GM18519 (cell line): ENCODE measurements at regions not wholly inside any gene's neighbourhood (a gene's known extent, or its start where the extent isn't known, plus 50 kb on each side); places are given as distances from the start of the nearest gene placed in this dataset.

Experiments used
- ATAC-seq: cut with Tn5 transposase; IDR thresholded peaks from one replicate; pipeline ENCODE4 v1.9.1; 2021; ENCODE audit warnings: mild to moderate bottlenecking, moderate library complexity; ENCODE audit not compliant: unreplicated experiment, low FRiP score

DNA sequence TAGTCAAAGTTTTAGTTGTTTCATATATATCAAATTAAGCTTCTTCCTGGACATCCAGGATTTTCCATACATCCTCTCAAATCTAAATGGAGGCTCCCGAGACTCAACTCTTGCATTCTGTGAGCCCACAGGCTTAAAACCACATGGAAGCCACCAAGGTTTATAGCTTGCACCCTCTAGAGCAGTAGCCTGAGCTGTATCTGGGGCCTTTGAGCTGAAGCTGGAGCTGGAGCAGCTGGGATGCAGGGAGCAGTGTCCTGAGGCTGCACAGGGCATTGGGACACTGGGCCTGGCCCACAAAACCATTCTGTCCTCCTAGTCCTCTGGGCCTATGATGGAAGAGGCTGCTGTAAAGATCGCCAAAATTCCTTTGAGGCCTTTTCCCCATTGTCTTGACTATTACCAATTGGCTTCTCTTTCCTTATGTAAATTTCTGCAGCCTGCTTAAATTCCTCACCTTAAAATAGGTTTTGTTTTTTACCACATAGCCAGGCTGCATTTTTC lies 151.0 kb downstream of the COX7C start:
- ATAC-seq = no peak

DNA sequence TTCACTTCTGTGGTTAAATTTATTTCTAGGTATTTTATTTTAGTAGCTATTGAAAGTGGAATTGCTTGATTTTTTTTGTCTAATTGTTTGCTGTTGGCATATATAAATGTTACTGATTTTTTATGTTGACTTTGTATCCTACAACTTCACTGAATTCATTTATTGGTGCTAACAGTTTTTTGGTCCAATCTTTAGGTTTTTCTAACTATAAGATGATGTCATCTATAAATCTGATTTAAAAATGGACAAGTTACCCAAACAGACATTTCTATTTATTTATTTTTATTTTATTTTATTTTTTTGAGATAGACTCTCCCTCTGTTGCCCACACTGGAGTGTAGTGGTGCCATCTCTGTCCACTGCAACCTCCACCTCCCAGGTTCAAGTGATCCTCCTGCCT lies 162.3 kb downstream of the COX7C start:
- no peak for ATAC-seq

- no peak for ATAC-seq
Observed at GRCh38 chr5:86786955-86787354, 169.2 kb downstream of the COX7C start.

DNA sequence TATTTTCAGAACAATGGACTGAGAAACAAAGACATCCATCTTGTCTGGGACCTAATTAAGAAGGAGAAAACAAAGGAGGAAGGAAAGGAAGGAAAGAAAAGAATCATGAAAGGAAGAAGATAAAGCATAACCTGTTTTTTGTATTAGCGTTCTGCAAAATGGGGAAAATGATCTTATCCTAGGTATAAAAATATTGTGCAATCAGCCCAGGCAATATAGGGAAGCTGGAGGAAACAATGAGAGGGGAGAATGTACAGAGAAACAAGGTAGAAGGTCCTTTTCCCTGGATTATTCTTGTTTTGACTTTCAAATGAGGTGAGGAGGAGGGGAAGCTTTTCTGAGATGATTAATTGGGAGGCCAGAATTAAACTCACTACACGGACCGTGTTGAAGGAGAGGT lies 177.9 kb downstream of the COX7C start:
- ATAC-seq = no peak

GRCh38 chr5:86797677-86798076 lies 179.9 kb downstream of the COX7C start:
- no peak for ATAC-seq

- ATAC-seq = no peak
Observed at GRCh38 chr5:86806206-86806605, 188.5 kb downstream of the COX7C start.

DNA sequence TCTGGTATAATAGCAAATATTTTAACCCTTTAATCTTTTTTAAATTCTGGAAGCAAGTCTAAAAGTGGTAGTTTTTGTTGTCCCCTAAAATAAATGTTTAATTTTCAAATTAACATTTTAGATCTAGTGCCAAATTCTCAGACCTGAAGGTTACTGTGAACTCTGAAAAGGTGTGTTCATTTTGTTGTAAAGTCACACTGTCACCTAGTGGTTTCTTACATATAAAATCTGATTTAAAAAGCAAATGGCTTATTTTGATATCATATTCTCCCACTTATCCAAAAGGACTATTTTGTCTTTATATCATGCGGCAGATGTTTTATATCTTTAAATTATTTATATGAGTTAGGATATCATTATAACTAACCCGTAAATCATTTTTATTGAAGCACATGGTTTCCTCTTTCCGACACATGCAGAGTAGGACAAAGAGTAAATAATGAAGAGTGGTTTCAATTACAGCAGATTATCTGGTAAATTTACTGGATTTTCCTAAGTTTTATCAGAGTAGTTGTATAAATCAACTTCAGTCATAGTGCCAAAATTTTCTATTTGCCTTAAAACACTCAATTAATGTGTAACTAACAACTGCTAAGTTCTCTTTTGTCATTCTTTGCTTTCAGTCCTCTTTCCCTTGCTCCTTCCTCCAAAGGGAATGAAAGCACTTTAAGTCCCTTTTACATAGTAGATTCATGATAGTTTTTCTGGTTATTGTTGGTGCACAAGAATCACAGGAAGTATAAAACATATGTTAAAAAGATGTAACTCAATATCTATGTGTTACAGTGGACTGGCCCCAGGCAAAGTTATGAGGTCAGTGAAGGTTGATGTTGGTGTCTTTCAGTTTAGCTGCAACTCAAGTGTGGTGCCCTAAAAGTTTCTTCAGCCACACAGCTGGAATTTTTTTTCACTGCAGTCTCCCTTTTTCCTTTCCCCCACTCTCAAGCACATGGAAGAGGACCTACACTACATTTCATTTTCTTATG lies 189.6 kb downstream of the COX7C start:
- ATAC-seq = no peak

DNA sequence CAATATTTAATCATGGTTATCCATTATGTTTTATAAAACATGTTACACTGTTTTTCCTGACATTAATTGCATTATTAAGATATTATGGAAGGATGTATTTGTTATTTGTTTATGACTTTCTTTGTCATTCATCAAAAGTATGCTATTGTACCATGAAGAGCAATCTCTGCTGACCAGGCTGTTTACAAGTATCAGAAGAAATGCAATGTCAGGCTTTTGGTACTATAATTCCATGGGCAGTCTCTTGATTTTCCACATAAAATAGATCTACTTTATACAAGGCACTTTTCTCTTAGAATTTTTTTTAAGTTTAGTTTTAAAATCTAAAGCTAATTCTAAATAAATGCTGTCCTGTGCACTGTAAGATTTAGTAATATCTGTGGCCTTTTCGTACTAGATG lies 196.6 kb downstream of the COX7C start:
- no peak for ATAC-seq

DNA sequence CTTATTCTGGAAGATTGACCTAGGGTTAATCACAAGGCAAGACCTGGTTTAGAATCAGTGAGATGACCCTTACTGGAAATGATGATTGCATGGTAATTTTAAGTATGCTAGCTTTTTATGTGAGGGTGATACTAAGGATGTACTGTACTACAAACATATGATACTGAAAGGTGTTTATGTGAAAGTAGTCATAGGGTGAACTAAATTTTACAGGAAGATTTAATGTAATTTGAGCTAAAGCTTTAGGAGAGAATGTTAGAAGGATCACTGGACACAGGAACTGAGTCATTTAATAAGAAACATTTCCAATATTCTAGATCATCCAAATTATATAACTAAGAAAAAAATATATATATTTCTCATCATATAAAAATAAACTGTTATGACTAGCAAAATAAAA lies 197.2 kb downstream of the COX7C start:
- no peak for ATAC-seq

GRCh38 chr5:86824637-86825036 lies 206.9 kb downstream of the COX7C start:
- no peak for ATAC-seq

DNA sequence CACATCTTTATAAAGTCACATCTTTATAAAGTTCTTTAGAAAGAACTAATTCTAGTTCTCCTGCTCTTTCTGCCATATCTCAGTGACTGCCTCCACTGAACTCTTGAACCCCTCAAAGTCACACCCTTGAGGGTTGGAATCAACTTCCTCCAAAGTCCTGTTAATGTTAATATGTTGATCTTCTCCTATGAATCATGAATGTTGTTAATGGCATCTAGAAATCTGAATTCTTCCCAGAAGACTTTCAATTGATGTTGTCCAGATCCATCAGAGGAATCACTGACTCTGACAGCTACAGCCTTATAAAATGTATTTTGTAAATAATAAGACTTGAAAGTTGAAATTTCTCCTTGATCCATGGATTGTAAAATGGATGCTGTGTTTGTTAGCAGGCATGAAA lies 213.4 kb downstream of the COX7C start:
- no peak for ATAC-seq

DNA sequence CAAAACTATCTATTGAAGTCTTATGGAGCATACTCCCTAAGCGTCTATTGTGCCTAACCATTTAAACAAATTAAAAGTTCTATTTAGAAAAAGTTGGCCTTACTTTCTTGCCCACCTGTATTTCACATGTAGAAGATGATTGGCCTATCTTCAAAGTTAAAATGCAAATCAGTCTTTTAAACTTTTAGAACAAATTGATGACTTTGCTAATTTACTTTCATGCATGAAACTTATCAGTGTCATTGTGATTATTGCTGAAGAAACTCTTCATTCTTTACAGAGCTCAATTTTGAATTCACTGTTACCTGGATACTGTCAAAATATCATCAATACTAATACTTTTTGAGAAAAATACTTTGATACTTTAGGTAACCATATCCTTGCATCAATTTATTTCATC lies 216.1 kb downstream of the COX7C start:
- ATAC-seq = no peak

GRCh38 chr5:86837610-86838009 lies 219.9 kb downstream of the COX7C start:
- ATAC-seq = no peak

- ATAC-seq = no peak
Observed at GRCh38 chr5:86838083-86838482, 220.3 kb downstream of the COX7C start.

DNA sequence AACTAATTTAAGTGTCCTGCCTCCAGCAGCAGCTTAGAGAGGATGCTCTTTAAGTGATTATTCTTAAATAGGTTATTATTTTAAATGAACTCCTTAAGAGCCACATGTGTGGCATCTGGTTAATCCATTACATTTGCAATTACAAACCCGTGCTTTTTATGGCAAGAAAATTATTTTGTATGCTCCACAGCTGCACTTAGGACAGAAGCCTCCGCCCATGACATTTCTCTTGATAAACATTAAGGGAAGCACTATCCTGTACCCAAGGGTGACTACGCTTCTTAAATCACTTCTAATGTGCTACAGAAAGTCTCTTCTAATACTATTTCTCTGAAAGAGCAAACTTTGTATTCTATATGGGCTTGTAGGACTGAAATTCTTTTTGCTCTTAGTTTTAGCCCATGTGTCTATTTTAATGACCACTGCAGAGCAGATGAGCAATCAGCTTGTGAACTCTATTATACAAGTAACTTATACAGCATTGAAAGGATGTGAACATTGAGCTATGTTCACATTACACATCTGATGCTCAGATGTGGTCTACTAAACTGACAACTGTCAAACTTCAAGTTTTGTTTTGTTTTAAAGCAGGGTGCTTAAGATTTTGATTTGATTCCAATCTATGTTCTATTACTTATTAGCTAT lies 223.4 kb downstream of the COX7C start:
- no peak for ATAC-seq

DNA sequence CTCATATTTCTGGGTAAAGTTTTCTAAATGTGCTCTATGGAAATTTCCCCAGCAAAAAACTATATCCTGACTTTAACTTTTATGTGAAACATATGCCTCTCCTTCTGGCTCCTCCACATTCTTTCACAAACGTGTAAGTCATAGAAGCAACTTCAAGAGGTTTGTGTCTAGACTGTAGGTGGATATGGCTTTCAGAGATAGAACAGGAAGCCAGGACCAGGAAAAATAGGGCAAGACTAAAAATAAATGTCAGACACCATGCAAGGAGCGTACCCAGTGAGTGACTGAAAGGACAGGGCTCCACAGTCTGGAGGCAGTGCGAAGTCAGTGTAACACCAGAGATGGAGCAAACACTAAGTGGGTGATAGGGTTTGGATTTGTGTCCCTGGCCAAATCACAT lies 240.7 kb downstream of the COX7C start:
- no peak for ATAC-seq

DNA sequence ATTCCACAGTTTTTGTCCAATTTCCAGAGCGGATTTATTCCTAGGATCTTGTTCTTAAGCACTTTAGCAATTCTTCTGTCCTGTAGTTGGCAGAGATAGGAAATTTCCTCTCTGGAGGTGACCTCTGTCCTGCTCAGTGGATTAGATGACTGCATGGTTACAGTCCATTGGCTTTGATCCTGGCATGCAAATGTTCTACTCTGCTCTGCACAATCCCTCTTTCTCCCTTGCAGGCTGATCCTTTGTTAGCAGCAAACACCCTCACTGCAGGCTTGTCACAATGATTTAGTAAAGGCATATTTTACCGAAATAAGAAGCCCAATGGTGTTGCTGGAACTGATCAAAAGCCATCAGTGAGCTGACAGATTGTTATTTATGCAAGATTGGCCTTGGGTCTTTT lies 243.8 kb downstream of the COX7C start:
- no peak for ATAC-seq

DNA sequence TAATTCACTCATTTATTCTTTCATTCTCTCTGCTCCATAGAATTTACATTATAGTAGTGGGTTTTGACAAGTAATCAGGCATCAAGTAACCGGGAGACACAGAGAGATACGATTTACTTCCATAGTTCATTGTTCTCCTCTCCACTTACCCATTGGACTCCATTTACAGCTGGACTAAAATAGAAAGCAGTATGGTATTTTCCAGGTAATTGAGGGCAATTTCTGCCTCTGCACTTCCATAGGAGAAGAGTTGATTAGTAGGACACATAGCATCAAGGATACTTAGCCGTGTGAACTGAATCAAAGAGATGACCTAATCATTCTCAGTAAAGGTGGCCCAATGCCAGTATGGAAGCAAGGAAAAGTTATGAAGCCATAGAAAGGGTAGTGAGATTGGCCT lies 244.4 kb downstream of the COX7C start:
- no peak for ATAC-seq

GRCh38 chr5:86864051-86864450 lies 246.3 kb downstream of the COX7C start:
- ATAC-seq = no peak

- ATAC-seq = no peak
Observed at GRCh38 chr5:86865256-86865785, 247.6 kb downstream of the COX7C start.

GRCh38 chr5:86866036-86866435 lies 248.3 kb downstream of the COX7C start:
- ATAC-seq = no peak
